ENCODE measurements at regions not wholly inside any gene's neighbourhood (a gene's known extent, or its start where the extent isn't known, plus 50 kb on each side); places are given as distances from the start of the nearest gene placed in this dataset.

DNA sequence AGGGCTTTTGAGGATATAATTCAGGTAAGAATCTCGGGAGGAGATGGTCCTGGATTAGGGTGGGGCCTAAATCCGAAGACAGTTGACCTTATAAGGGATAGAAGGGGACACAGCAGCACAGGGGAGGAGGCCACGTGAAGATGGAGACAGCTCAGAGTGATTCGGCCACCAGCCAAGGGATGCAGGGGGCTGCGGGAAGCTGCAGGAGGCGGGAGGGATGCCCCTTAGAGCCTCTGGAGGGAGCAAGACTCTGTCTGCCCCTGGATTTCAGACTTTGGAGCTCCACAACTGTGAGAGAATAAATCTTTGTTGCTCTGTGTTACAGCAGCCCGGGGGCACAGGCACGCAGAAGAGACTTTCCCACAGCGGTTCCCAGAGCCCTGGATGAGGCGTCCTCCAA is 143.7 kb downstream of the ASB1 start:
- DNase-seq (ENCODE audit: low read depth) = no peak
- TF ChIP-seq, protein P1, sequence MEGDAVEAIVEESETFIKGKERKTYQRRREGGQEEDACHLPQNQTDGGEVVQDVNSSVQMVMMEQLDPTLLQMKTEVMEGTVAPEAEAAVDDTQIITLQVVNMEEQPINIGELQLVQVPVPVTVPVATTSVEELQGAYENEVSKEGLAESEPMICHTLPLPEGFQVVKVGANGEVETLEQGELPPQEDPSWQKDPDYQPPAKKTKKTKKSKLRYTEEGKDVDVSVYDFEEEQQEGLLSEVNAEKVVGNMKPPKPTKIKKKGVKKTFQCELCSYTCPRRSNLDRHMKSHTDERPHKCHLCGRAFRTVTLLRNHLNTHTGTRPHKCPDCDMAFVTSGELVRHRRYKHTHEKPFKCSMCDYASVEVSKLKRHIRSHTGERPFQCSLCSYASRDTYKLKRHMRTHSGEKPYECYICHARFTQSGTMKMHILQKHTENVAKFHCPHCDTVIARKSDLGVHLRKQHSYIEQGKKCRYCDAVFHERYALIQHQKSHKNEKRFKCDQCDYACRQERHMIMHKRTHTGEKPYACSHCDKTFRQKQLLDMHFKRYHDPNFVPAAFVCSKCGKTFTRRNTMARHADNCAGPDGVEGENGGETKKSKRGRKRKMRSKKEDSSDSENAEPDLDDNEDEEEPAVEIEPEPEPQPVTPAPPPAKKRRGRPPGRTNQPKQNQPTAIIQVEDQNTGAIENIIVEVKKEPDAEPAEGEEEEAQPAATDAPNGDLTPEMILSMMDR (conservative IDR thresholded peaks at IDR 0.05; ENCODE audit: control insufficient read depth, insufficient read depth, low read depth, low read length) = no peak
- no peak overlapping the region for H3K4me3 ChIP-seq (ENCODE audit: control insufficient read depth, low read depth, low read length)

DNA sequence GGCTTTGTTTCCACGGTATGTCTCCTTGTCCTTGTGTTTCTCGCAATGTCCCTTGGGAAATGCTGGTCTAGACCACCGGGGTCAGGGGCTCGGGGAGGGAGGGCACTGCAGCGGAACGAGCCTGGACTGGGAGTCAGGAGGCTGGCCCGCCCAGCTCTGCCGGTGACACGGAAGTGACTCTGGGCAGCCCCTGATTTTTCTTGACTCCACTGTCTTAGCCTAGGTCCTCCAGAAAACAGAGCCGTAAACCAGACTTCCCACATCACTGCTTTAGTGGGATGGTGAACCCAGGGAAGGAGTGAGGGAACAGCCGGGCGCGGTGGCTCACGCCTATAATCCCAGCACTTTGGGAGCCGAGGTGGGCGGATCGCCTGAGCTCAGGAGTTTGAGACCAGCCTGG is 144.2 kb downstream of the ASB1 start:
- TF ChIP-seq, protein P1 (conservative IDR thresholded peaks at IDR 0.05; ENCODE audit: control insufficient read depth, insufficient read depth, low read depth, low read length) = no peak

DNA sequence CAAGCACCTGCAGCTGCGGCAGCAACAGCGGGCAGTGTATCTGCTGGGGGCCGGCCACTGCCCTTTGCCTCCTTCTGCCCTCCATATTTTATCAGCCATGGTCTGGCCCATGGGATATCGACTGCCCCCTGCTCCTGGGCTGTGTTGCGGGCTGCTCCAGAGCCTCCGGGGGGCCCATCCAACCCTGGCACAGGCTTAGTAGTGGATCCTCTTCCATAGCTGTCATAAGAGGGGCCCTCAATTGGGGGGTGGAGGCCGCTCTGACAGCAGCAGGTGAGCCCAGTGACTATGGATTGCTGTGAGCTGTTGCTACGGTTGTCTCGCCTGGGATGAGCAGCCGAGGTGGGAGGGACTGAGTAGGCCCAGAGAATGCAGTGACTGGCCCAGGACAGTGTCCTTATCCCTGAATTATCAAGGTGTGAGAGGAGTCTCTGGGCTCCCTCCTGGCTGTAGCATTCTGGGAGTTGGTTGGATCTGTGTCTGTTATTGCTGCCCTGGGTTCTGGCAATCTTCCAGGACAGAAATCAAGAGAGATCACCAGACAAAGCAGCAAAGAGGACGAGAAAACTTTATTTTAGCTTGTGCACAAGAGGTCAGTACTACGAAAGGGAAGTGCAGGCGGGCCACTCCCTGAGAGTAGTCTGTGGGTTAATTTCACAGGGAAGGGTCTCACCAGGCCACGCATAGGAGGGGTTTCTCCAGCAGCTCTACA is 145.1 kb downstream of the ASB1 start:
- H3K4me3 ChIP-seq (ENCODE audit: control insufficient read depth, low read depth, low read length) = no peak overlapping the region
- DNase-seq (ENCODE audit: low read depth) = no peak
- TF ChIP-seq, protein P1 (conservative IDR thresholded peaks at IDR 0.05; ENCODE audit: control insufficient read depth, insufficient read depth, low read depth, low read length) = no peak

More for the DNA sequence above, 144.2 kb downstream of the ASB1 start:
- no peak overlapping the region for H3K4me3 ChIP-seq (ENCODE audit: control insufficient read depth, low read depth, low read length)
- no peak for DNase-seq (ENCODE audit: low read depth)

DNA sequence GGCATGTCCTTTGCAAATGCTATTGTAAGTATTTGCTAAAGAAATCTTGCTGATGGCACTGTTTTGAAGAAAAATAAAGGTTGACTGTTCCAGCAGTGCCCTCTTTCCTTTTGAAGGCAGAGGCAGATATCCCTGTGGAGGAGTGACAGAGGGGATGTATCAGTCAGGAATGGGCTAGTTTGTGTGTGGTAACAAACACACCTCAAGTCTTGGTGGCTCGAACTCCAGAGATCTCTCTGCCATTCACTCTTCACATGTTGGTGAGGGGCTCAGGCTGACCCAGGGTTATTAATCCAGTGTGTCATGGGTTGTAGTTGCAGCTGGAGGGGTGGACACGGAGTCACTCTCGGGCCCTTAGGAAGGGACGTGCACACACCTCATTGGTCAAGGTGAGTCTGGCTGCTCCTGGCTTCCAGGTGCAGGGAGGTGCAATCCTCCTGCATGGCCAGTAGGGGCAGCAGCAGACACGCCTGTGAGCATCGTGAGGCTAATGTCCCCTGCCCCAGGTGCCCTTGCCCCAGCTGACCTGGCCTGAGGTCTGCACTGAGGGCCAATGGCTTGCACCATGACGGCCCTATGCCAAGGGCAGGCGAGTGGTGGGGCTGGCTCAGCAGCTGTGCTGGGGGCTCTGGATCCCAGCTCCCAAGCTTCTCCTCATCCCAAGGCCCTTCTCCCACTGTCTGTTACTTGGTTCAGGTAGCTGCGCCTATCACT is 146.5 kb downstream of the ASB1 start:
- no peak overlapping the region for H3K4me3 ChIP-seq (ENCODE audit: control insufficient read depth, low read depth, low read length)
- TF ChIP-seq, protein P1 (conservative IDR thresholded peaks at IDR 0.05; ENCODE audit: control insufficient read depth, insufficient read depth, low read depth, low read length) = peak; percentile 36
- no peak for DNase-seq (ENCODE audit: low read depth)

DNA sequence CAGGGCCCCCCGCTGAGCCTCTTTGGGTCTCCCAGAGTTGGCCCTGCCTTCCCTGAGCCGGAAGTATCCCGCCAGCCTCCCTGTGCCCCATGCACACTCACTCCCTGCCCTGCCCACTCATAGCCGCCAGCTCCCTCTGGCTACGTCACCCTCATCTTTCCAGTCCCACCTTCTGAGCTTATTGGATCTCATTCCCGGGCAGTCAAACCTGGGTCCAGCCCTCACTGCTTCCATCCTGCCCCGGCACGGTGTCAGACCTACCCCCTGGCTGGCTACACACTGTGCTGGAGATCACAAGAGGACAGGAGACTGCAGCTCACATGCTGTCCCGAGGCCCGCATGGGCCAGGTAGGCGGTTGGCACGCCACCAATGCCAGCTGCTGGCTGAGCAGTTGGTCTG is 147.2 kb downstream of the ASB1 start:
- DNase-seq (ENCODE audit: low read depth) = no peak

DNA sequence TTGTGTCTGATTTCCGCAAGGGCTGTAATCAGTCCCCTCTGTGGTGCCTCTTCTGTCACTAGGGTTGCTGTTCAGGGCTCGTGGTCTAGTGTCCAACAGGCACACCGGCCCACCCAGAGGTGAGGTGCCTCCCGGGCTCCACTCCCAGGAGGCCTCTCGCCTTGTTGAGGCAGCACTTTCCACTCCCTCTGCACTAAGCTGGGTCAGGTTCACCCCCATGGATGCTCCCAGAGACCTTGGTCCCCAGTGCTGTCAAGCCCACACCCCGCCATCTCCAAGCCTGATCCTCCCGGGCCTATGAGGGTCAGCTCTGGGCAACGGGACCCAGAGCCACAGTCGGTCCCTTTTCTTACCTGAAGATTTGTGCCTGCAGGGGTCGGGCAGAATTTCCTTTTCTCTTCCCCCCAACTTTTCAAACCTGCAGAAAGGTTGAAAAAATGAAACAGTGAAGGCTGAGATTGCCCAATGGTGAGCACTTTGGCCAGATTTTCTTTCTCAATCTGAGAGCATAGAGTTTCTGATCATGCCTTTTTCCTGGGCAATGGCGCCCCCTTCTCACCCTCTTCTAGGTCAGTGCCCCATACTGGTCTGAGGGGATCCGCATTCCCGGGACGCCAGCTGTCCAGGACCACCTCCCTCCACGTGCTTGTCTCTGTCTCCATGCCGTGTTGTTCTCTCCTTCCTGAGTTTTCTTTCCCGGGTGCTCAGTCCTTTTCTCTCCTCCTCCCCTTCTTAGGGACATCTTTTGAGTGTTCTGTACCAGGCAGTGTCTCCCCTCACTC is 148.0 kb downstream of the ASB1 start:
- TF ChIP-seq, protein P1 (conservative IDR thresholded peaks at IDR 0.05; ENCODE audit: control insufficient read depth, insufficient read depth, low read depth, low read length) = no peak
- H3K4me3 ChIP-seq (ENCODE audit: control insufficient read depth, low read depth, low read length) = no peak overlapping the region
- DNase-seq (ENCODE audit: low read depth) = no peak

More for the DNA sequence above, 147.2 kb downstream of the ASB1 start:
- TF ChIP-seq, protein P1 (conservative IDR thresholded peaks at IDR 0.05; ENCODE audit: control insufficient read depth, insufficient read depth, low read depth, low read length) = no peak
- H3K4me3 ChIP-seq (ENCODE audit: control insufficient read depth, low read depth, low read length) = no peak overlapping the region
